Thoracic aorta (tissue), 2 donors: ENCODE measurements at regions not wholly inside any gene's neighbourhood (a gene's known extent, or its start where the extent isn't known, plus 50 kb on each side); places are given as distances from the start of the nearest gene placed in this dataset.

Experiments used
- ATAC-seq: fragments of 150-250 bp; one replicate; pipeline ENCODE4 v1.8.0; 2017; ENCODE audit warnings: low read depth; ENCODE audit not compliant: insufficient number of reproducible peaks, low FRiP score
- DNase-seq: peaks from one replicate; pipeline ENCODE4 v3.0.0-alpha.2; 2020; ENCODE audit warnings: low spot score
- H3K27ac ChIP-seq, 2 donors: fragments of 200-600 bp; sonication (generic); 1 replicate in 1 of 2; 2 replicates in 1 of 2; pipeline ENCODE4 v1.5.1; 2016; ENCODE audit warnings: mild to moderate bottlenecking in 2 of 2, moderate library complexity in 2 of 2
- H3K27me3 ChIP-seq: fragments of 200-600 bp; sonication (generic); replicated peaks from 2 replicates; pipeline ENCODE4 v1.6.0; 2016; ENCODE audit warnings: mild to moderate bottlenecking; ENCODE audit not compliant: insufficient read depth
- H3K36me3 ChIP-seq: fragments of 200-600 bp; sonication (generic); one replicate; pipeline ENCODE4 v1.5.1; 2016
- H3K4me1 ChIP-seq, 2 donors: fragments of 200-600 bp; sonication (generic); 1 replicate in 1 of 2; 2 replicates in 1 of 2; pipeline versions ENCODE4 v1.5.1 to v1.6.0; 2016; ENCODE audit warnings: low read depth in 2 of 2, mild to moderate bottlenecking in 1 of 2; ENCODE audit not compliant: control insufficient read depth in 1 of 2
- H3K4me3 ChIP-seq: fragments of 200-600 bp; sonication (generic); 2 replicates; pipeline ENCODE4 v1.5.1; 2016; ENCODE audit warnings: mild to moderate bottlenecking
- H3K9me3 ChIP-seq: fragments of 200-600 bp; sonication (generic); 2 replicates; pipeline ENCODE4 v1.5.1; 2016
- TF ChIP-seq, protein P1 (sequence below): fragments of 200-600 bp; sonication (generic); IDR thresholded peaks from one replicate; pipeline ENCODE4 v1.5.1; 2019; ENCODE audit warnings: antibody characterized with exemption

DNA sequence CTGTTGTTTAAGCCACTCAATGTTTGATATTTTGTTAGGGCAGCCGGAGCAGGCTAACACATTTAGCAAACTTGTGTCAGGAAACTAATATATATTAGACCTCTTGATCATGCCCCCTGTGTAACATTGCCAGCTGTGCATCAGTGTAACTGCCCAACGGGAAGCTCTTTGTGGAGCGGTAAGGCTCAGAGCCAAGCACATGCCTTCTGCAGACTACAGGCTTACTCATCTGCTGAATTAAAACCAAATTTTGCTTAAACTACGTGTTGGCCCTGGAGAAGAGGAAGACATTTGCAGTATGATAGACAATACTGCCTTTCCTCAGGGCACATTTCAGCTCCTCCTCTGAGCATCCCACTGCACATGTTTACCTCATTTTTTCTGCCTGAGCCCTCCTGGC, 50.5 kb upstream of the KCNMB2 start:
- Histone ChIP-seq H3K9me3 (no peaks in the 10 kb centered on the region), H3K27ac (no peak overlapping the region), H3K4me1 (no peaks in the 10 kb centered on the region), H3K27me3 (no peaks in the 10 kb centered on the region), H3K4me3 (no peak overlapping the region), H3K36me3 (no peaks in the 10 kb centered on the region)
- DNase-seq (no peak), ATAC-seq (no peak)
- TF ChIP-seq, protein P1, sequence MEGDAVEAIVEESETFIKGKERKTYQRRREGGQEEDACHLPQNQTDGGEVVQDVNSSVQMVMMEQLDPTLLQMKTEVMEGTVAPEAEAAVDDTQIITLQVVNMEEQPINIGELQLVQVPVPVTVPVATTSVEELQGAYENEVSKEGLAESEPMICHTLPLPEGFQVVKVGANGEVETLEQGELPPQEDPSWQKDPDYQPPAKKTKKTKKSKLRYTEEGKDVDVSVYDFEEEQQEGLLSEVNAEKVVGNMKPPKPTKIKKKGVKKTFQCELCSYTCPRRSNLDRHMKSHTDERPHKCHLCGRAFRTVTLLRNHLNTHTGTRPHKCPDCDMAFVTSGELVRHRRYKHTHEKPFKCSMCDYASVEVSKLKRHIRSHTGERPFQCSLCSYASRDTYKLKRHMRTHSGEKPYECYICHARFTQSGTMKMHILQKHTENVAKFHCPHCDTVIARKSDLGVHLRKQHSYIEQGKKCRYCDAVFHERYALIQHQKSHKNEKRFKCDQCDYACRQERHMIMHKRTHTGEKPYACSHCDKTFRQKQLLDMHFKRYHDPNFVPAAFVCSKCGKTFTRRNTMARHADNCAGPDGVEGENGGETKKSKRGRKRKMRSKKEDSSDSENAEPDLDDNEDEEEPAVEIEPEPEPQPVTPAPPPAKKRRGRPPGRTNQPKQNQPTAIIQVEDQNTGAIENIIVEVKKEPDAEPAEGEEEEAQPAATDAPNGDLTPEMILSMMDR: no peak
